ENCODE measurements at regions not wholly inside any gene's neighbourhood (a gene's known extent, or its start where the extent isn't known, plus 50 kb on each side); places are given as distances from the start of the nearest gene placed in this dataset.

- no peak for DNase-seq
Observed at GRCh38 chr22:19574247-19574646, 50.0 kb upstream of the CLDN5 start.

GRCh38 chr22:19576460-19577421, 52.5 kb upstream of the CLDN5 start:
- peak; percentile 65 to 76 for DNase-seq

GRCh38 chr22:19577422-19577966, 53.3 kb upstream of the CLDN5 start:
- DNase-seq: no peak

GRCh38 chr22:19578180-19579004, 54.2 kb upstream of the CLDN5 start:
- DNase-seq: no peak

GRCh38 chr22:19579115-19579811, 55.1 kb upstream of the CLDN5 start:
- DNase-seq: no peak

- DNase-seq: peak in 1 of 2 donors; percentile 33
Observed at GRCh38 chr22:19579880-19580279, 55.7 kb upstream of the CLDN5 start.

- no peak for DNase-seq
Observed at GRCh38 chr22:19580291-19580890, 56.2 kb upstream of the CLDN5 start.

- DNase-seq: no peak
Observed at GRCh38 chr22:19582033-19582693, 58.0 kb upstream of the CLDN5 start.

GRCh38 chr22:19586922-19587684, 62.9 kb upstream of the CLDN5 start:
- DNase-seq: no peak

- DNase-seq: no peak
Observed at GRCh38 chr22:19590696-19591095, 66.5 kb upstream of the CLDN5 start.

- DNase-seq: no peak
Observed at GRCh38 chr22:19591568-19591967, 67.4 kb upstream of the CLDN5 start.

GRCh38 chr22:19592464-19592863, 68.3 kb upstream of the CLDN5 start:
- DNase-seq: no peak

GRCh38 chr22:19593991-19594569, 69.9 kb upstream of the CLDN5 start:
- no peak for DNase-seq

GRCh38 chr22:19595532-19595931, 71.3 kb upstream of the CLDN5 start:
- DNase-seq: no peak

GRCh38 chr22:19596680-19597398, 72.6 kb upstream of the CLDN5 start:
- no peak for DNase-seq

- no peak for DNase-seq
Observed at GRCh38 chr22:19597399-19597735, 73.2 kb upstream of the CLDN5 start.

- no peak for DNase-seq
Observed at GRCh38 chr22:19598054-19598855, 74.0 kb upstream of the CLDN5 start.

GRCh38 chr22:19599004-19599403, 74.8 kb upstream of the CLDN5 start:
- no peak for DNase-seq

- no peak for DNase-seq
Observed at GRCh38 chr22:19599626-19600243, 75.5 kb upstream of the CLDN5 start.

Data from stimulated activated CD4-positive, alpha-beta T cell treated with anti-CD3 and anti-CD28 coated beads, Interleukin-2, amount 100 ng/mL, for 24 hours (primary cell).